Sciatic nerve (tissue), 2 donors: ENCODE measurements at regions not wholly inside any gene's neighbourhood (a gene's known extent, or its start where the extent isn't known, plus 50 kb on each side); places are given as distances from the start of the nearest gene placed in this dataset.

Experiments
- ATAC-seq: fragments of 200-7000 bp; cut with Tn5 transposase; one replicate; pipeline ENCODE4 v1.9.1; 2020; ENCODE audit warnings: mild to moderate bottlenecking, moderate library complexity
- DNase-seq: peaks from one replicate; pipeline ENCODE4 v3.0.0-alpha.2; 2020; ENCODE audit warnings: low spot score
- intact Hi-C: fragments of 100-400 bp; cut with DNase I; formaldehyde crosslinking; loops from one replicate; pipeline ENCODE4 v1.14.2; 2022
- donor health status: DM: no; HTN: no; CAD: no.
- donor health status: DM: no; HTN: no; CAD: no.

- DNase-seq: no peak
- intact Hi-C loops: loop anchor here (5.0 kb wide), 1 partner anchor 1258 kb away; no protein-coding TSS in a partner anchor
- no peak for ATAC-seq
These were observed 145.6 kb upstream of the RNF32 start for GRCh38 chr7:156494960-156495359.

GRCh38 chr7:156493942-156494341 lies 146.6 kb upstream of the RNF32 start:
- ATAC-seq (no peak), DNase-seq (no peak)
- intact Hi-C loops: loop anchor here (5.0 kb wide), 1 partner anchor 1257 kb away; no protein-coding TSS in a partner anchor

GRCh38 chr7:156492170-156492569 lies 148.4 kb upstream of the RNF32 start:
- no peak for DNase-seq
- intact Hi-C loops: loop anchor here (5.0 kb wide), 1 partner anchor 1255 kb away; no protein-coding TSS in a partner anchor
- no peak for ATAC-seq

- ATAC-seq: no peak
- DNase-seq: no peak
- intact Hi-C loops: loop anchor here (5.0 kb wide), 1 partner anchor 1254 kb away; no protein-coding TSS in a partner anchor
These were observed 149.1 kb upstream of the RNF32 start for GRCh38 chr7:156491435-156491834.

GRCh38 chr7:156490021-156490800 lies 150.4 kb upstream of the RNF32 start:
- intact Hi-C loops: loop anchor here (5.0 kb wide), 1 partner anchor 1253 kb away; no protein-coding TSS in a partner anchor
- no peak for DNase-seq
- no peak for ATAC-seq

GRCh38 chr7:156487811-156488533 lies 152.6 kb upstream of the RNF32 start:
- intact Hi-C loops: no loop called here

GRCh38 chr7:156480671-156481070 lies 159.9 kb upstream of the RNF32 start:
- intact Hi-C loops: no loop called here
- no peak for DNase-seq

More at GRCh38 chr7:156487811-156488533, 152.6 kb upstream of the RNF32 start:
- no peak for DNase-seq
- no peak for ATAC-seq

GRCh38 chr7:156479596-156479995 lies 161.0 kb upstream of the RNF32 start:
- intact Hi-C loops: no loop called here
- no peak for DNase-seq
- no peak for ATAC-seq

More at GRCh38 chr7:156480671-156481070, 159.9 kb upstream of the RNF32 start:
- ATAC-seq: no peak

GRCh38 chr7:156478486-156478885 lies 162.1 kb upstream of the RNF32 start:
- intact Hi-C loops: no loop called here
- ATAC-seq: no peak
- DNase-seq: no peak

- ATAC-seq: no peak
- DNase-seq: no peak
- intact Hi-C loops: no loop called here
These were observed 164.9 kb upstream of the RNF32 start for GRCh38 chr7:156475666-156476065.

GRCh38 chr7:156475179-156475578 lies 165.4 kb upstream of the RNF32 start:
- DNase-seq (no peak), ATAC-seq (no peak)
- intact Hi-C loops: no loop called here

- no peak for DNase-seq
- ATAC-seq: no peak
- intact Hi-C loops: no loop called here
These were observed 166.3 kb upstream of the RNF32 start for GRCh38 chr7:156474241-156474743.

- no peak for DNase-seq
- intact Hi-C loops: no loop called here
- ATAC-seq: no peak
These were observed 166.9 kb upstream of the RNF32 start for GRCh38 chr7:156473476-156474240.

- DNase-seq (no peak), ATAC-seq (no peak)
- intact Hi-C loops: no loop called here
These were observed 168.3 kb upstream of the RNF32 start for GRCh38 chr7:156472267-156472666.

GRCh38 chr7:156470399-156471320 lies 169.9 kb upstream of the RNF32 start:
- intact Hi-C loops: no loop called here
- ATAC-seq (no peak), DNase-seq (no peak)

- ATAC-seq (no peak), DNase-seq (no peak)
- intact Hi-C loops: loop anchor here (10.0 kb wide), 1 partner anchor 652 kb away; the partner anchor contains the start of gene SHH
These were observed 173.5 kb upstream of the RNF32 start for GRCh38 chr7:156466955-156467625.

GRCh38 chr7:156466272-156466671 lies 174.3 kb upstream of the RNF32 start:
- no peak for ATAC-seq
- intact Hi-C loops: loop anchor here (10.0 kb wide), 1 partner anchor 651 kb away; the partner anchor contains the start of gene SHH
- no peak for DNase-seq
